ENCODE measurements at regions not wholly inside any gene's neighbourhood (a gene's known extent, or its start where the extent isn't known, plus 50 kb on each side); places are given as distances from the start of the nearest gene placed in this dataset.

DNA sequence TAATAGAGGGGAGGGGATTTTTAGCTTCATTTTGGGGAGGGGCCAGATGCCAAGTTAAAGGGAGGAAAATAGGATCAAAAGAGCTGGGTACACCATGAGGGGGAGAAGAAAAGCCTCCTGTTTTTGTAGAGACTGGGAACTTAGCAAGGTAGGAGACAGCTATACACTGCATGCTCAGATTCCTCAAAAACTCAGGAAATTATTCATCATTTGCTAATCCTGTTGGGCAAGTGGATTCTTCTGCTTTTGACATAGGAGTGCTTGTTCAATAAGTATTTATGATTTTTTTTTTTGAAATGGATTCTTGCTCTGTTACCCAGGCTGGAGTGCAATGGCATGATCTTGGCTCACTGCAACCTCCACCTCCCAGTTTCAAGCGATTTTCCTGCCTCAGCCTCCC lies 73.4 kb downstream of the LYZL2 start:
- TF ChIP-seq, protein P1, sequence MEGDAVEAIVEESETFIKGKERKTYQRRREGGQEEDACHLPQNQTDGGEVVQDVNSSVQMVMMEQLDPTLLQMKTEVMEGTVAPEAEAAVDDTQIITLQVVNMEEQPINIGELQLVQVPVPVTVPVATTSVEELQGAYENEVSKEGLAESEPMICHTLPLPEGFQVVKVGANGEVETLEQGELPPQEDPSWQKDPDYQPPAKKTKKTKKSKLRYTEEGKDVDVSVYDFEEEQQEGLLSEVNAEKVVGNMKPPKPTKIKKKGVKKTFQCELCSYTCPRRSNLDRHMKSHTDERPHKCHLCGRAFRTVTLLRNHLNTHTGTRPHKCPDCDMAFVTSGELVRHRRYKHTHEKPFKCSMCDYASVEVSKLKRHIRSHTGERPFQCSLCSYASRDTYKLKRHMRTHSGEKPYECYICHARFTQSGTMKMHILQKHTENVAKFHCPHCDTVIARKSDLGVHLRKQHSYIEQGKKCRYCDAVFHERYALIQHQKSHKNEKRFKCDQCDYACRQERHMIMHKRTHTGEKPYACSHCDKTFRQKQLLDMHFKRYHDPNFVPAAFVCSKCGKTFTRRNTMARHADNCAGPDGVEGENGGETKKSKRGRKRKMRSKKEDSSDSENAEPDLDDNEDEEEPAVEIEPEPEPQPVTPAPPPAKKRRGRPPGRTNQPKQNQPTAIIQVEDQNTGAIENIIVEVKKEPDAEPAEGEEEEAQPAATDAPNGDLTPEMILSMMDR (conservative IDR thresholded peaks at IDR 0.05) = no peak
- no peak for TF ChIP-seq ZFX (IDR thresholded peaks at IDR 0.05)

Data from C4-2B (cell line).